Nephron progenitor cell (in vitro differentiated cells): ENCODE measurements at regions not wholly inside any gene's neighbourhood (a gene's known extent, or its start where the extent isn't known, plus 50 kb on each side); places are given as distances from the start of the nearest gene placed in this dataset.
A peak's percentile ranks its signal among the peaks of the same experiment; 100 is the strongest.
"Not testable (repeated sequence)": the region's sequence is repeated elsewhere in the genome, so short reads cannot be mapped to it uniquely, and the experiment has no call there.

Experiments
- DNase-seq: peaks from one replicate; pipeline ENCODE4 v3.0.0; 2021
- H3K27ac Mint-ChIP-seq: 2 replicates; pipeline ENCODE4 v1.8.0; 2021; ENCODE audit warnings: mild to moderate bottlenecking, moderate library complexity, mixed read lengths
- H3K27me3 Mint-ChIP-seq: 2 replicates; pipeline ENCODE4 v1.8.0; 2021; ENCODE audit warnings: mild to moderate bottlenecking, low read depth, mixed read lengths; ENCODE audit not compliant: poor library complexity
- H3K36me3 Mint-ChIP-seq: 2 replicates; pipeline ENCODE4 v1.8.0; 2021; ENCODE audit warnings: low read depth, mixed read lengths
- H3K4me1 Mint-ChIP-seq: 2 replicates; pipeline ENCODE4 v1.8.0; 2021; ENCODE audit warnings: mixed read lengths
- H3K4me3 Mint-ChIP-seq: 2 replicates; pipeline ENCODE4 v1.8.0; 2021; ENCODE audit warnings: mild to moderate bottlenecking, moderate library complexity, mixed read lengths
- H3K9me3 Mint-ChIP-seq: 2 replicates; pipeline ENCODE4 v1.8.0; 2021; ENCODE audit warnings: mild to moderate bottlenecking, moderate library complexity, mixed read lengths

GRCh38 chr2:87622720-87623119, 125.2 kb upstream of the PLGLB2 start:
- DNase-seq = not testable (repeated sequence)

GRCh38 chr2:87629491-87630458, 118.1 kb upstream of the PLGLB2 start:
- not testable (repeated sequence) for H3K4me1 Mint-ChIP-seq, H3K36me3 Mint-ChIP-seq, H3K9me3 Mint-ChIP-seq, H3K27ac Mint-ChIP-seq, H3K4me3 Mint-ChIP-seq, H3K27me3 Mint-ChIP-seq, DNase-seq

More at GRCh38 chr2:87622720-87623119, 125.2 kb upstream of the PLGLB2 start:
- not testable (repeated sequence) for H3K36me3 Mint-ChIP-seq, H3K27me3 Mint-ChIP-seq, H3K9me3 Mint-ChIP-seq, H3K4me3 Mint-ChIP-seq, H3K27ac Mint-ChIP-seq, H3K4me1 Mint-ChIP-seq

GRCh38 chr2:87630892-87631291, 117.0 kb upstream of the PLGLB2 start:
- DNase-seq, H3K27me3 Mint-ChIP-seq, H3K36me3 Mint-ChIP-seq, H3K4me3 Mint-ChIP-seq, H3K9me3 Mint-ChIP-seq, H3K27ac Mint-ChIP-seq, H3K4me1 Mint-ChIP-seq: not testable (repeated sequence)

- H3K27ac Mint-ChIP-seq, H3K4me3 Mint-ChIP-seq, H3K36me3 Mint-ChIP-seq, H3K4me1 Mint-ChIP-seq, DNase-seq, H3K27me3 Mint-ChIP-seq, H3K9me3 Mint-ChIP-seq: not testable (repeated sequence)
These were observed 116.5 kb upstream of the PLGLB2 start for GRCh38 chr2:87631402-87631801.

- H3K9me3 Mint-ChIP-seq, DNase-seq, H3K36me3 Mint-ChIP-seq, H3K4me1 Mint-ChIP-seq, H3K27ac Mint-ChIP-seq, H3K27me3 Mint-ChIP-seq, H3K4me3 Mint-ChIP-seq: not testable (repeated sequence)
These were observed 114.5 kb upstream of the PLGLB2 start for GRCh38 chr2:87633287-87633963.

- not testable (repeated sequence) for DNase-seq, H3K27ac Mint-ChIP-seq, H3K9me3 Mint-ChIP-seq, H3K4me3 Mint-ChIP-seq, H3K27me3 Mint-ChIP-seq, H3K4me1 Mint-ChIP-seq, H3K36me3 Mint-ChIP-seq
These were observed 113.8 kb upstream of the PLGLB2 start for GRCh38 chr2:87634106-87634505.

- not testable (repeated sequence) for H3K27me3 Mint-ChIP-seq, H3K27ac Mint-ChIP-seq, H3K9me3 Mint-ChIP-seq, H3K4me3 Mint-ChIP-seq, H3K4me1 Mint-ChIP-seq, H3K36me3 Mint-ChIP-seq
- peak; percentile 16 for DNase-seq
These were observed 112.8 kb upstream of the PLGLB2 start for GRCh38 chr2:87634971-87635650.

- peaks cover 12% of the 10 kb centered on the region for H3K4me1 Mint-ChIP-seq
- H3K27ac Mint-ChIP-seq, DNase-seq, H3K27me3 Mint-ChIP-seq, H3K4me3 Mint-ChIP-seq, H3K9me3 Mint-ChIP-seq, H3K36me3 Mint-ChIP-seq: not testable (repeated sequence)
These were observed 111.6 kb upstream of the PLGLB2 start for GRCh38 chr2:87636246-87636645.

GRCh38 chr2:87636735-87637134, 111.2 kb upstream of the PLGLB2 start:
- not testable (repeated sequence) for H3K27ac Mint-ChIP-seq, H3K4me3 Mint-ChIP-seq, H3K9me3 Mint-ChIP-seq, H3K27me3 Mint-ChIP-seq, H3K36me3 Mint-ChIP-seq, DNase-seq
- H3K4me1 Mint-ChIP-seq = peaks cover 15% of the 10 kb centered on the region

GRCh38 chr2:87637249-87637990, 110.5 kb upstream of the PLGLB2 start:
- not testable (repeated sequence) for DNase-seq, H3K27ac Mint-ChIP-seq, H3K4me3 Mint-ChIP-seq, H3K9me3 Mint-ChIP-seq, H3K27me3 Mint-ChIP-seq, H3K36me3 Mint-ChIP-seq
- peaks cover 15% of the 10 kb centered on the region for H3K4me1 Mint-ChIP-seq

GRCh38 chr2:87638114-87638807, 109.6 kb upstream of the PLGLB2 start:
- not testable (repeated sequence) for H3K27ac Mint-ChIP-seq, H3K36me3 Mint-ChIP-seq, H3K27me3 Mint-ChIP-seq, DNase-seq, H3K4me3 Mint-ChIP-seq, H3K9me3 Mint-ChIP-seq
- H3K4me1 Mint-ChIP-seq = peaks cover 15% of the 10 kb centered on the region

- not testable (repeated sequence) for H3K9me3 Mint-ChIP-seq, H3K4me3 Mint-ChIP-seq, H3K27me3 Mint-ChIP-seq, H3K36me3 Mint-ChIP-seq, DNase-seq, H3K27ac Mint-ChIP-seq
- peaks cover 15% of the 10 kb centered on the region for H3K4me1 Mint-ChIP-seq
These were observed 109.0 kb upstream of the PLGLB2 start for GRCh38 chr2:87638872-87639271.

- peak; percentile 7 for DNase-seq
- peaks cover 25% of the 10 kb centered on the region for H3K4me1 Mint-ChIP-seq
- H3K27me3 Mint-ChIP-seq, H3K4me3 Mint-ChIP-seq, H3K27ac Mint-ChIP-seq, H3K9me3 Mint-ChIP-seq, H3K36me3 Mint-ChIP-seq: not testable (repeated sequence)
These were observed 108.0 kb upstream of the PLGLB2 start for GRCh38 chr2:87639801-87640440.
